PC-3 (cell line): ENCODE measurements at regions not wholly inside any gene's neighbourhood (a gene's known extent, or its start where the extent isn't known, plus 50 kb on each side); places are given as distances from the start of the nearest gene placed in this dataset.
A peak's percentile ranks its signal among the peaks of the same experiment; 100 is the strongest.

Source experiments
- ATAC-seq: fragments of 200-7000 bp; cut with Tn5 transposase; 2 replicates; pipeline ENCODE4 v1.9.1; 2020; ENCODE audit warnings: mild to moderate bottlenecking, moderate library complexity
- BruUV-seq: library from RNA; stranded (reverse); fragments of 400-500 nt; replicated peaks from 2 replicates; lab custom pipeline; 2021; lab: Mats Ljungman, UMichigan
- CTCF ChIA-PET: fragments of 300-600 bp; sonication (Branson Sonifier 250); formaldehyde crosslinking; loops from one replicate; lab custom pipeline; 2022; ENCODE audit warnings: antibody characterized with exemption; lab: Charles Lee
- POLR2A ChIA-PET: fragments of 300-600 bp; sonication (Branson Sonifier 250); formaldehyde crosslinking; loops from one replicate; lab custom pipeline; 2022; ENCODE audit warnings: antibody characterized with exemption; ENCODE audit not compliant: unreplicated experiment; lab: Charles Lee
- DNase-seq: peaks from one replicate; pipeline ENCODE4 v3.0.0-alpha.2; 2015
- H2AFZ ChIP-seq: fragments of 300-600 bp; sonication (generic); 2 replicates; pipeline ENCODE4 v1.6.0; 2016; ENCODE audit warnings: antibody characterized with exemption, low read length
- H3F3A ChIP-seq: fragments of 300-600 bp; sonication (generic); one replicate; pipeline ENCODE4 v1.6.0; 2017; ENCODE audit warnings: antibody characterized with exemption, low read length, control low read depth, mild to moderate bottlenecking; ENCODE audit not compliant: unreplicated experiment
- H3K27ac ChIP-seq: fragments of 300-600 bp; sonication (generic); 2 replicates; pipeline ENCODE4 v1.5.1; 2016; ENCODE audit warnings: mild to moderate bottlenecking, low read length
- H3K27me3 ChIP-seq: fragments of 300-600 bp; sonication (generic); 2 replicates; pipeline ENCODE4 v1.6.1; 2016; ENCODE audit warnings: low read length, mixed read lengths
- H3K36me3 ChIP-seq: fragments of 300-600 bp; sonication (generic); 2 replicates; pipeline ENCODE4 v1.6.1; 2016; ENCODE audit warnings: low read depth, mixed run types, low read length, mixed read lengths
- H3K4me1 ChIP-seq: fragments of 300-600 bp; sonication (generic); 2 replicates; pipeline ENCODE4 v1.5.1; 2016; ENCODE audit warnings: low read length; ENCODE audit not compliant: insufficient read depth
- H3K4me2 ChIP-seq: fragments of 300-600 bp; sonication (generic); 2 replicates; pipeline ENCODE4 v1.6.0; 2016; ENCODE audit warnings: low read length
- H3K4me3 ChIP-seq: fragments of 300-600 bp; sonication (generic); 2 replicates; pipeline ENCODE4 v1.5.1; 2016; ENCODE audit warnings: mild to moderate bottlenecking, low read length, mixed read lengths
- H3K79me2 ChIP-seq: fragments of 300-600 bp; sonication (generic); 2 replicates; pipeline ENCODE4 v1.6.1; 2017; ENCODE audit warnings: low read length, mixed read lengths
- H3K9ac ChIP-seq: fragments of 300-600 bp; sonication (generic); 2 replicates; pipeline ENCODE4 v1.6.0; 2016; ENCODE audit warnings: mild to moderate bottlenecking, low read length
- H3K9me2 ChIP-seq: fragments of 300-600 bp; sonication (generic); replicated peaks from 2 replicates; pipeline ENCODE4 v1.6.1; 2016; ENCODE audit warnings: mixed run types, low read length, mixed read lengths
- H3K9me3 ChIP-seq: fragments of 300-600 bp; sonication (generic); 2 replicates; pipeline ENCODE4 v1.6.1; 2016; ENCODE audit warnings: low read length, mixed read lengths
- H4K20me1 ChIP-seq: fragments of 300-600 bp; sonication (generic); 2 replicates; pipeline ENCODE4 v1.6.1; 2016; ENCODE audit warnings: low read length, mixed read lengths
- EZH2 ChIP-seq: fragments of 300-600 bp; sonication (generic); IDR thresholded peaks from one replicate; pipeline ENCODE4 v1.6.1; 2017; ENCODE audit warnings: antibody characterized with exemption, mild to moderate bottlenecking, low read length; ENCODE audit not compliant: unreplicated experiment
- EZH2phosphoT487 ChIP-seq: fragments of 300-600 bp; sonication (generic); IDR thresholded peaks from 2 replicates; pipeline ENCODE4 v1.6.1; 2018; ENCODE audit warnings: mild to moderate bottlenecking, antibody characterized with exemption, low read length, borderline replicate concordance
- intact Hi-C: fragments of 100-400 bp; cut with micrococcal nuclease; formaldehyde crosslinking; loops from 2 replicates; pipeline ENCODE4 v1.9.0; 2023
- TF ChIP-seq, protein P1 (sequence below): fragments of 300-600 bp; sonication (generic); conservative IDR thresholded peaks from 2 replicates; pipeline ENCODE4 v1.5.1; 2017; ENCODE audit warnings: antibody characterized with exemption, low read depth, mild to moderate bottlenecking, low read length

DNA sequence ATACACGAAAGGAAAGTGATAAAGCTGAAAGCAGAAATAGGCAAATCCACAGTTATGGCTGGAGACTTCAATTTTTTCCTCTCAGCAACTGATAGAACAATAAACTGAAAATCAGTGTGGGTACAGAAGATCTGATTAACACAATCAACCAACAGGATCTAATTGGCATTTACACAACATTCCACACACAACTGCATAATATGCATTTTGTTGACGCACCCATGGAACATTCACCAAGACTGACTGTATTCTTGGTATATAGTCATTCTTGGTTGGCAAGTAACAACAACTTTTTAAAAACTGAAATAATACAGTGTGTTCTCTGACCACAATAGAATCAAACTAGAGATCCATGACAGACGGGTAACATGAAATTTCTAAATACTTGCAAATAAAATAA, 218.7 kb upstream of the S1PR3 start:
- BruUV-seq: no TSS peak
- ChIA-PET CTCF (no interaction called here), POLR2A (no interaction called here)
- no peaks in the 10 kb centered on the region for H3K79me2 ChIP-seq
- no peaks in the 10 kb centered on the region for H3K27me3 ChIP-seq
- DNase-seq (peak; percentile 25), ATAC-seq (no peak)
- H3K9me3 ChIP-seq: no peaks in the 10 kb centered on the region
- no peak for TF ChIP-seq EZH2
- no peak for TF ChIP-seq EZH2phosphoT487
- intact Hi-C loops: no loop called here
- peak overlapping the region; percentile 51 for H3K4me3 ChIP-seq
- peak overlapping the region; percentile 100 for H3K27ac ChIP-seq
- H3K9me2 ChIP-seq: no peaks in the 10 kb centered on the region
- H3F3A ChIP-seq: peaks cover 10% of the 10 kb centered on the region
- peak overlapping the region; percentile 29 for H2AFZ ChIP-seq
- H3K36me3 ChIP-seq: no peaks in the 10 kb centered on the region
- peaks cover 61% of the 10 kb centered on the region for H3K4me1 ChIP-seq
- H3K4me2 ChIP-seq: peak overlapping the region; percentile 82
- H3K9ac ChIP-seq: peak overlapping the region; percentile 92
- H4K20me1 ChIP-seq: no peaks in the 10 kb centered on the region

DNA sequence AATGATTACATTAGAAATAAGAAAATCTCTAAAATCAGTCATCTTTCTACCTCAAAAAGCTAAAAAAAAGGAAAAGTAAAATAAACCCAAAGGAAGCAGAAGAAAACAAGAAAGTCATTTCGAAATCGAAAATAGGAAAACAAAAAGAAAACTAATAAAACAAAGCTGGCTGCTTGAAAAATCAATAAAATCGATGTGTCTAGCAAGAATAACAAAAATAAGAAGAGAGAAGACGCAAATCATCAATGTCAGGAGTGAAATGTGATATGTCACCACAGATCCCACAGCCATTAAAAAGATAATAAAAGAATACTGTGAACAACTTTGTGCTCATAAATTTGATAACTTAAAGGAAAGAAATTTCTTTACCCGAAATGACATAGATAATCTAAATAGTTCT, 218.1 kb upstream of the S1PR3 start:
- Histone ChIP-seq H3K4me2 (peak overlapping the region; percentile 82), H3K9ac (peak overlapping the region; percentile 92), H3K36me3 (no peaks in the 10 kb centered on the region), H3K27me3 (no peaks in the 10 kb centered on the region), H3K9me2 (no peaks in the 10 kb centered on the region), H3K27ac (peak overlapping the region; percentile 100), H3K4me3 (peak overlapping the region; percentile 51; the same call in 1 of the 2 replicates), H3F3A (peaks cover 10% of the 10 kb centered on the region), H3K4me1 (peaks cover 61% of the 10 kb centered on the region), H2AFZ (no peak overlapping the region), H3K79me2 (no peaks in the 10 kb centered on the region), H4K20me1 (no peaks in the 10 kb centered on the region), H3K9me3 (no peaks in the 10 kb centered on the region)
- ChIA-PET CTCF (no interaction called here), POLR2A (no interaction called here)
- BruUV-seq: no TSS peak
- TF ChIP-seq EZH2phosphoT487 (no peak), EZH2 (no peak)
- TF ChIP-seq, protein P1, sequence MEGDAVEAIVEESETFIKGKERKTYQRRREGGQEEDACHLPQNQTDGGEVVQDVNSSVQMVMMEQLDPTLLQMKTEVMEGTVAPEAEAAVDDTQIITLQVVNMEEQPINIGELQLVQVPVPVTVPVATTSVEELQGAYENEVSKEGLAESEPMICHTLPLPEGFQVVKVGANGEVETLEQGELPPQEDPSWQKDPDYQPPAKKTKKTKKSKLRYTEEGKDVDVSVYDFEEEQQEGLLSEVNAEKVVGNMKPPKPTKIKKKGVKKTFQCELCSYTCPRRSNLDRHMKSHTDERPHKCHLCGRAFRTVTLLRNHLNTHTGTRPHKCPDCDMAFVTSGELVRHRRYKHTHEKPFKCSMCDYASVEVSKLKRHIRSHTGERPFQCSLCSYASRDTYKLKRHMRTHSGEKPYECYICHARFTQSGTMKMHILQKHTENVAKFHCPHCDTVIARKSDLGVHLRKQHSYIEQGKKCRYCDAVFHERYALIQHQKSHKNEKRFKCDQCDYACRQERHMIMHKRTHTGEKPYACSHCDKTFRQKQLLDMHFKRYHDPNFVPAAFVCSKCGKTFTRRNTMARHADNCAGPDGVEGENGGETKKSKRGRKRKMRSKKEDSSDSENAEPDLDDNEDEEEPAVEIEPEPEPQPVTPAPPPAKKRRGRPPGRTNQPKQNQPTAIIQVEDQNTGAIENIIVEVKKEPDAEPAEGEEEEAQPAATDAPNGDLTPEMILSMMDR: no peak
- no peak for DNase-seq
- intact Hi-C loops: no loop called here
- no peak for ATAC-seq

DNA sequence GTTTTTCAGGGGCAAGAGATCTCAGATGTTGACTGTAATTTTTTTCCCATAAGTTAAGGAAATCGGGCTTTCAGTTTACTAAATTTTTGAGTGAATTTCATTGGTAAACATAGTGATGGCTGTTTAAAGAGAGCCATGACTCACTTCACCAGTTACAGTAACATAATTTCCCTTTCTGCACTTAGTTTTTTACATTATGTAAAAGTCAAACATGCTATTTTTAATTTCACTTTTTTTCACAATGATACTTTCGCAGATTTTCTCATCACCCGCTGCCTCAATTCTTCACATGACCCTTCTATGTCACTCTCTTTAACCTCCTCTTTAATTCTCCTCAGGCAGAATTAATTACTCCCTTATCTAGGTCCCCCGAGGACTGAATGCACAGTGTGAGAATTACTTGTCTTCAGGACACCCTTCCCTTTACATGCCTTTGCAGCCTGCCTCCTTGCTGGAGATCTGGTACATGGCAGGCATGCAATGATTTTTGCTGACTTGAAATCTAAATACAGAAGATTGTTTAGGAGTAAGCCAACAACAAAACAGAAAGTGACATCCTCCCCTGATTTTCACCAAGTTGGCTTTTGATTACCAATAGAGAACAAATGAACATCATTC, 217.5 kb upstream of the S1PR3 start:
- H2AFZ ChIP-seq: no peak overlapping the region
- ATAC-seq: no peak
- DNase-seq: no peak

More for the DNA sequence above, 217.5 kb upstream of the S1PR3 start:
- H3K27ac ChIP-seq: peak overlapping the region; percentile 100
- H3K9me2 ChIP-seq: no peaks in the 10 kb centered on the region
- peak overlapping the region; percentile 51; the same call in 1 of the 2 replicates for H3K4me3 ChIP-seq
- H3K4me1 ChIP-seq: peaks cover 63% of the 10 kb centered on the region
- intact Hi-C loops: loop anchor here (2.0 kb wide), 2 partner anchors 27 to 51 kb away; no protein-coding TSS in a partner anchor
- H4K20me1 ChIP-seq: no peaks in the 10 kb centered on the region
- H3K4me2 ChIP-seq: peak overlapping the region; percentile 82
- H3K9me3 ChIP-seq: no peaks in the 10 kb centered on the region
- peak overlapping the region; percentile 92 for H3K9ac ChIP-seq
- no peaks in the 10 kb centered on the region for H3K27me3 ChIP-seq
- ChIA-PET CTCF (no interaction called here), POLR2A (no interaction called here)
- TF ChIP-seq, protein P1: no peak
- TF ChIP-seq EZH2: no peak
- TF ChIP-seq EZH2phosphoT487: no peak
- H3K36me3 ChIP-seq: no peaks in the 10 kb centered on the region
- no TSS peak for BruUV-seq
- no peaks in the 10 kb centered on the region for H3K79me2 ChIP-seq
- peaks cover 10% of the 10 kb centered on the region for H3F3A ChIP-seq
